ENCODE measurements at regions not wholly inside any gene's neighbourhood (a gene's known extent, or its start where the extent isn't known, plus 50 kb on each side); places are given as distances from the start of the nearest gene placed in this dataset.

DNA sequence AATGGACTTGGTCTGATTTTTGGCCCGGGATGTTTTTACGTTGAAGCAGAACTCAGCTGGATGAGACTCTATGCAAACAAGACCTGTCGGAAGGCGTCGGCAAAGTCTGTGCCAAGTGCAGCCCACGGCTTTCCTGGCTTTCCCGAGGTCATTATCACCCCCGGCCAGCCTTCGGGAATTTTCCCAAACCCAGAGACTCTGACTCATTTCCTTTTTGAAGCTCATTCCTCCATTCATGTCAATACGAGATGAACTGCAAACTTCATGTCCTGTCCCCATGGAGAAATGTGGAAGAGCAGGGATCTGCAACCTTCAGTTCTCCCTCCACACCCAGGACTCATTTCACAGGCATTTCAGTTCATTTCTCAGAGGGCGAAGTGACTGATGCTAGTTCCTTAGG is 95.3 kb downstream of the IRX2 start:
- no peak overlapping the region for H3K4me3 ChIP-seq
- H3K9me3 ChIP-seq = no peaks in the 10 kb centered on the region
- H3K4me1 ChIP-seq = no peaks in the 10 kb centered on the region
- ATAC-seq (ENCODE audit: low FRiP score in 2 of 2) (no peak), DNase-seq (no peak)
- 55 to 65% methylated on average over 11 of the region's 11 CpGs for WGBS, 2 donors
- H3K27me3 ChIP-seq = no peaks in the 10 kb centered on the region
- no peaks in the 10 kb centered on the region for H3K36me3 ChIP-seq
- TF ChIP-seq, protein P1, sequence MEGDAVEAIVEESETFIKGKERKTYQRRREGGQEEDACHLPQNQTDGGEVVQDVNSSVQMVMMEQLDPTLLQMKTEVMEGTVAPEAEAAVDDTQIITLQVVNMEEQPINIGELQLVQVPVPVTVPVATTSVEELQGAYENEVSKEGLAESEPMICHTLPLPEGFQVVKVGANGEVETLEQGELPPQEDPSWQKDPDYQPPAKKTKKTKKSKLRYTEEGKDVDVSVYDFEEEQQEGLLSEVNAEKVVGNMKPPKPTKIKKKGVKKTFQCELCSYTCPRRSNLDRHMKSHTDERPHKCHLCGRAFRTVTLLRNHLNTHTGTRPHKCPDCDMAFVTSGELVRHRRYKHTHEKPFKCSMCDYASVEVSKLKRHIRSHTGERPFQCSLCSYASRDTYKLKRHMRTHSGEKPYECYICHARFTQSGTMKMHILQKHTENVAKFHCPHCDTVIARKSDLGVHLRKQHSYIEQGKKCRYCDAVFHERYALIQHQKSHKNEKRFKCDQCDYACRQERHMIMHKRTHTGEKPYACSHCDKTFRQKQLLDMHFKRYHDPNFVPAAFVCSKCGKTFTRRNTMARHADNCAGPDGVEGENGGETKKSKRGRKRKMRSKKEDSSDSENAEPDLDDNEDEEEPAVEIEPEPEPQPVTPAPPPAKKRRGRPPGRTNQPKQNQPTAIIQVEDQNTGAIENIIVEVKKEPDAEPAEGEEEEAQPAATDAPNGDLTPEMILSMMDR (IDR thresholded peaks at IDR 0.05) = no peak
- TF ChIP-seq POLR2A (IDR thresholded peaks at IDR 0.05) (no peak), EP300 (IDR thresholded peaks at IDR 0.05) (no peak), POLR2AphosphoS5 (IDR thresholded peaks at IDR 0.05) (no peak)
- no peak overlapping the region for H3K27ac ChIP-seq

GRCh38 chr5:2653991-2654390 is 97.5 kb downstream of the IRX2 start:
- H3K9me3 ChIP-seq = no peaks in the 10 kb centered on the region
- H3K4me1 ChIP-seq = no peaks in the 10 kb centered on the region
- WGBS, 2 donors = 24 to 56% methylated on average over 3 to 7 of the region's 7 CpGs
- DNase-seq = no peak
- no peaks in the 10 kb centered on the region for H3K27me3 ChIP-seq
- H3K4me3 ChIP-seq = no peak overlapping the region
- no peak for ATAC-seq (ENCODE audit: low FRiP score in 2 of 2)
- H3K27ac ChIP-seq = no peak overlapping the region
- no peaks in the 10 kb centered on the region for H3K36me3 ChIP-seq
- TF ChIP-seq EP300 (IDR thresholded peaks at IDR 0.05) (no peak), POLR2AphosphoS5 (IDR thresholded peaks at IDR 0.05) (no peak), POLR2A (IDR thresholded peaks at IDR 0.05) (no peak)
- TF ChIP-seq, protein P1 (IDR thresholded peaks at IDR 0.05) = no peak

- no peak overlapping the region for H3K4me3 ChIP-seq
- H3K27ac ChIP-seq = no peak overlapping the region
- TF ChIP-seq, protein P1 (IDR thresholded peaks at IDR 0.05) = no peak
- TF ChIP-seq POLR2A (IDR thresholded peaks at IDR 0.05) = no peak
- TF ChIP-seq EP300 (IDR thresholded peaks at IDR 0.05) = no peak
- TF ChIP-seq POLR2AphosphoS5 (IDR thresholded peaks at IDR 0.05) = no peak
- ATAC-seq (ENCODE audit: low FRiP score in 2 of 2) (no peak), DNase-seq (no peak)
- 61 to 69% methylated on average over 4 of the region's 4 CpGs for WGBS, 2 donors
- no peaks in the 10 kb centered on the region for H3K4me1 ChIP-seq
- H3K9me3 ChIP-seq = no peaks in the 10 kb centered on the region
- no peaks in the 10 kb centered on the region for H3K27me3 ChIP-seq
- H3K36me3 ChIP-seq = no peaks in the 10 kb centered on the region
Observed at GRCh38 chr5:2651116-2651515, 100.4 kb downstream of the IRX2 start.

DNA sequence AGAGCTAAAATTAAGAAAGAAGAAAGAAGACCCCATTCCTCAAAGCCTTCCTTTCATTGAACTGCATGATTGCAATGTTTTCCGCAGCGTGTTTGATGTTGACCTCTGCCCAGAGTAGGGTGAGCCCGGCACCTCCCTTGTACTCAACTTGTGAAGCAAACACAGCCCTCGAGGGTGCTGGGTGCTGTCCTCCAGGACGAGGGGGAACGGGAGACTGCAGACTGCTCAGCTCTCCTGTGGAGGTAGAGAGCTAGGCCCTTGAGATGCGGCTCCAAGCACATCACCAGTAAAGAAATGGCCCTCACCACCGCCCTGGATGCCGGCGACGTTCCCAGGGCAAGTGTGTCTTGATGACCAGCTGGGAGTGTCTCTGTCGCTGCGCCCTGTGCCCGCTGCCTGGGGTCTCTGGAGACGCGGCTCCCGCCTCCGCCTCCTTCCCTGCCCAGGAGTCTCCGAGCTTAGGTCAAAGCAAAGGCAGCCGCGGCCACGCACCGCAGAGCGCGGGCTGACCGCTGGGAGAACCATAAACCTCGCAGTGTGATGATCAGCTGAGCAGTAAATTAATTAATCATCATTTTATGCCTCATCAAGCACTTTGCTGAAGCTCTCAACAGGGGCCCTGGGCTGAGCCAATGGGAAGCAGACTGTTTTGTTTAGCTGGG is 108.7 kb downstream of the IRX2 start:
- no peaks in the 10 kb centered on the region for H3K36me3 ChIP-seq
- DNase-seq = no peak
- TF ChIP-seq, protein P1 (IDR thresholded peaks at IDR 0.05) = no peak
- TF ChIP-seq EP300 (IDR thresholded peaks at IDR 0.05) (no peak), POLR2A (IDR thresholded peaks at IDR 0.05) (no peak), POLR2AphosphoS5 (IDR thresholded peaks at IDR 0.05) (no peak)
- no peaks in the 10 kb centered on the region for H3K27me3 ChIP-seq
- H3K27ac ChIP-seq = no peak overlapping the region
- H3K4me3 ChIP-seq = no peak overlapping the region
- 75 to 86% methylated on average over 20 to 27 of the region's 27 CpGs for WGBS, 2 donors
- ATAC-seq (ENCODE audit: low FRiP score in 2 of 2) = no peak
- no peaks in the 10 kb centered on the region for H3K9me3 ChIP-seq
- no peaks in the 10 kb centered on the region for H3K4me1 ChIP-seq

DNA sequence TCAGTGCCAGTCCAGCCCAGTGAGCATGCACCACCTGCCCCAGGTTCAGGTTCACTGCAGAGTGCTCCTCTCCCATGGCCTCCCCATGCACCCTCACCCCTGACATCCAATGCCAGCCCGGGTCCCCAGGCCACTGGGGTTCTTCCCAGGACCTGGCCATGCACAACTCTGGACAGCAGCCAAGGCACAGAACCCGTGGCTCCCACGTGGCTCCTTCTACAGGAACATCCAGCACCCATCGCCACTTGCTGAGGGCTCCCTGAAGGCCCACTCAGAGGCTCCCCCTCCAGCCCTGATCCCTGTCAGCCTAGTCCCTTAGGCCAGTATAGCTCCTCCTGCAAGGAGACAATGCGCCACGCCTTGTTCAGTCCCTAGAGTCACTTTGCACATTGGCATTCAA is 110.8 kb downstream of the IRX2 start:
- no peaks in the 10 kb centered on the region for H3K27me3 ChIP-seq
- H3K36me3 ChIP-seq = no peaks in the 10 kb centered on the region
- ATAC-seq (ENCODE audit: low FRiP score in 2 of 2) (no peak), DNase-seq (no peak)
- no peaks in the 10 kb centered on the region for H3K9me3 ChIP-seq
- H3K4me3 ChIP-seq = no peak overlapping the region
- 70 to 83% methylated on average over 2 to 6 of the region's 6 CpGs for WGBS, 2 donors
- H3K27ac ChIP-seq = no peak overlapping the region
- TF ChIP-seq POLR2A (IDR thresholded peaks at IDR 0.05) = no peak
- TF ChIP-seq, protein P1 (IDR thresholded peaks at IDR 0.05) = no peak
- no peak for TF ChIP-seq POLR2AphosphoS5 (IDR thresholded peaks at IDR 0.05)
- no peak for TF ChIP-seq EP300 (IDR thresholded peaks at IDR 0.05)
- H3K4me1 ChIP-seq = no peaks in the 10 kb centered on the region
